DOHH2 (cell line): ENCODE measurements at regions not wholly inside any gene's neighbourhood (a gene's known extent, or its start where the extent isn't known, plus 50 kb on each side); places are given as distances from the start of the nearest gene placed in this dataset.
"Not testable (repeated sequence)": the region's sequence is repeated elsewhere in the genome, so short reads cannot be mapped to it uniquely, and the experiment has no call there.

Source experiments
- H3F3A ChIP-seq: fragments of 200-600 bp; sonication (generic), shearing (Covaris generic); 2 replicates; pipeline ENCODE4 v1.6.0; 2016; ENCODE audit warnings: antibody characterized with exemption, mild to moderate bottlenecking; ENCODE audit not compliant: control insufficient read depth, insufficient read depth
- H3K27ac ChIP-seq: fragments of 200-600 bp; sonication (generic); 2 replicates; pipeline ENCODE4 v1.5.1; 2014; ENCODE audit warnings: low read depth, mild to moderate bottlenecking, low read length, moderate library complexity
- H3K27me3 ChIP-seq: fragments of 200-600 bp; sonication (generic); 2 replicates; pipeline ENCODE4 v1.6.1; 2014; ENCODE audit warnings: mild to moderate bottlenecking, low read length, mixed read lengths; ENCODE audit not compliant: control insufficient read depth
- H3K36me3 ChIP-seq: fragments of 200-600 bp; sonication (generic); 2 replicates; pipeline ENCODE4 v1.6.1; 2014; ENCODE audit warnings: mild to moderate bottlenecking, low read length, moderate library complexity, mixed read lengths; ENCODE audit not compliant: control insufficient read depth
- H3K4me1 ChIP-seq: fragments of 200-600 bp; sonication (generic); 2 replicates; pipeline ENCODE4 v1.6.1; 2014; ENCODE audit warnings: mild to moderate bottlenecking, low read length, mixed read lengths; ENCODE audit not compliant: control insufficient read depth
- H3K4me2 ChIP-seq: fragments of 200-600 bp; sonication (generic); 2 replicates; pipeline ENCODE4 v1.6.0; 2014; ENCODE audit warnings: mild to moderate bottlenecking, low read length, moderate library complexity
- H3K4me3 ChIP-seq: fragments of 200-600 bp; sonication (generic); 2 replicates; pipeline ENCODE4 v1.5.1; 2014; ENCODE audit warnings: mild to moderate bottlenecking, low read length, mixed read lengths
- H3K79me2 ChIP-seq: fragments of 200-600 bp; sonication (generic); 2 replicates; pipeline ENCODE4 v1.6.1; 2014; ENCODE audit warnings: mild to moderate bottlenecking, low read length, mixed read lengths; ENCODE audit not compliant: control insufficient read depth
- H3K9me2 ChIP-seq: fragments of 200-600 bp; sonication (generic); replicated peaks from 2 replicates; pipeline ENCODE4 v1.6.1; 2014; ENCODE audit warnings: mild to moderate bottlenecking, low read length, mixed read lengths; ENCODE audit not compliant: control insufficient read depth
- H3K9me3 ChIP-seq: fragments of 200-600 bp; sonication (generic); 2 replicates; pipeline ENCODE4 v1.6.1; 2014; ENCODE audit warnings: antibody characterized with exemption, low read length, mixed read lengths; ENCODE audit not compliant: control insufficient read depth, insufficient read depth
- H4K20me1 ChIP-seq: fragments of 200-600 bp; sonication (generic); 2 replicates; pipeline ENCODE4 v1.6.0; 2014; ENCODE audit warnings: low read depth, mild to moderate bottlenecking, antibody characterized with exemption, low read length, moderate library complexity; ENCODE audit not compliant: control insufficient read depth, insufficient read depth
- CTCF ChIP-seq: fragments of 200-600 bp; sonication (generic); IDR thresholded peaks from one replicate; pipeline ENCODE4 v1.5.1; 2014; ENCODE audit warnings: antibody characterized with exemption, mild to moderate bottlenecking, low read depth, low read length; ENCODE audit not compliant: poor library complexity, severe bottlenecking
- EZH2phosphoT487 ChIP-seq: fragments of 200-600 bp; sonication (generic); IDR thresholded peaks from 2 replicates; pipeline ENCODE4 v1.6.1; 2017; ENCODE audit warnings: borderline replicate concordance, mild to moderate bottlenecking, antibody characterized with exemption, low read length, moderate library complexity, mixed read lengths

- H3K4me1 ChIP-seq, H3K4me3 ChIP-seq, H3K79me2 ChIP-seq, H3F3A ChIP-seq, H3K9me3 ChIP-seq, H3K9me2 ChIP-seq, H4K20me1 ChIP-seq, H3K4me2 ChIP-seq, H3K36me3 ChIP-seq, H3K27ac ChIP-seq: not testable (repeated sequence)
- peaks cover 11% of the 10 kb centered on the region; the same call in 1 of the 2 replicates for H3K27me3 ChIP-seq
Measured at GRCh38 chr10:22467393-22467792, 122.1 kb downstream of the SPAG6 start.

GRCh38 chr10:22468570-22469320 lies 123.4 kb downstream of the SPAG6 start:
- Histone ChIP-seq H3K36me3 (no peaks in the 10 kb centered on the region), H3K27ac (no peak overlapping the region), H3K27me3 (peaks cover 18% of the 10 kb centered on the region), H3K4me2 (no peak overlapping the region), H4K20me1 (no peaks in the 10 kb centered on the region), H3K79me2 (no peaks in the 10 kb centered on the region), H3K4me1 (no peaks in the 10 kb centered on the region), H3K4me3 (no peak overlapping the region), H3F3A (no peaks in the 10 kb centered on the region), H3K9me2 (no peaks in the 10 kb centered on the region), H3K9me3 (no peaks in the 10 kb centered on the region)
- no peak for TF ChIP-seq EZH2phosphoT487
- no peak for TF ChIP-seq CTCF

GRCh38 chr10:22473044-22473443 lies 127.7 kb downstream of the SPAG6 start:
- Histone ChIP-seq H3F3A (no peaks in the 10 kb centered on the region), H3K4me2 (no peak overlapping the region)

More at GRCh38 chr10:22473044-22473443, 127.7 kb downstream of the SPAG6 start:
- H4K20me1 ChIP-seq: no peaks in the 10 kb centered on the region
- no peaks in the 10 kb centered on the region for H3K4me1 ChIP-seq
- H3K4me3 ChIP-seq: no peak overlapping the region
- no peaks in the 10 kb centered on the region for H3K36me3 ChIP-seq
- H3K79me2 ChIP-seq: no peaks in the 10 kb centered on the region
- peaks cover 48% of the 10 kb centered on the region for H3K27me3 ChIP-seq
- no peak for TF ChIP-seq CTCF
- no peak for TF ChIP-seq EZH2phosphoT487
- no peak overlapping the region for H3K27ac ChIP-seq
- H3K9me3 ChIP-seq: no peaks in the 10 kb centered on the region
- H3K9me2 ChIP-seq: no peaks in the 10 kb centered on the region
